Keratinocyte (primary cell): ENCODE measurements at regions not wholly inside any gene's neighbourhood (a gene's known extent, or its start where the extent isn't known, plus 50 kb on each side); places are given as distances from the start of the nearest gene placed in this dataset.

Source experiments
- CTCF ChIP-seq, 3 experiments: IDR thresholded peaks in 1 of 3; conservative IDR thresholded peaks in 1 of 3; optimal IDR thresholded peaks in 1 of 3; 2 replicates in 2 of 3; 3 replicates in 1 of 3; pipeline versions ENCODE3 to v1.5.1; 2011; ENCODE audit warnings: low read length in 3 of 3, mild to moderate bottlenecking in 3 of 3, moderate library complexity in 2 of 3, control low read depth in 1 of 3, inconsistent platforms in 1 of 3; ENCODE audit not compliant: insufficient read depth in 2 of 3; ENCODE audit errors: extremely low read depth in 1 of 3
- EZH2 ChIP-seq: IDR thresholded peaks from one replicate; pipeline ENCODE4 v1.6.1; 2012; ENCODE audit warnings: inconsistent platforms, mild to moderate bottlenecking, low read length, moderate library complexity

DNA sequence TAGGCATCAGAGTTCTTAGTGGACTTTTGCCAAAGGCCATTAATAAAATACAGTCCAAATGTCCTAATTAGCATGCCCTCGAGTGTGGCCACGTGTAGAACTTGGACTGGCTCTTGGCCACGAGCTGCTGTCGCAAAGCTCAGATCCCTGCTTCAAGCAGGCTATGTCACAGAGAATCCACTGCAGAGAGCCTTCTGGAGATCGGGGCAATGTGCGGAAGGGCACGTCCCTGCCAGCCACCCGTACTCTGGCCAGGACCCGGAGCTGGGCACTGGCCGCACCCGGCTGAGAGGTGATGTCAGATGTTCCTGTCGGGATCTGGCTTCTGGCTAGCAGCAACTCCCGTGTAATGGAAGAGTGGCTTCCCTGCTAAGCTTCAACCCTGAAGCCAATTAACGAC, 432.7 kb upstream of the ID2 start:
- TF ChIP-seq CTCF (optimal IDR thresholded peaks at IDR 0.05 in 1 of 3, IDR thresholded peaks at IDR 0.05 in 1 of 3, conservative IDR thresholded peaks at IDR 0.05 in 1 of 3; ENCODE audit: extremely low read depth in 1 of 3, insufficient read depth in 2 of 3, low read length in 3 of 3) (no peak), EZH2 (no peak)
